ENCODE measurements at regions not wholly inside any gene's neighbourhood (a gene's known extent, or its start where the extent isn't known, plus 50 kb on each side); places are given as distances from the start of the nearest gene placed in this dataset.

DNA sequence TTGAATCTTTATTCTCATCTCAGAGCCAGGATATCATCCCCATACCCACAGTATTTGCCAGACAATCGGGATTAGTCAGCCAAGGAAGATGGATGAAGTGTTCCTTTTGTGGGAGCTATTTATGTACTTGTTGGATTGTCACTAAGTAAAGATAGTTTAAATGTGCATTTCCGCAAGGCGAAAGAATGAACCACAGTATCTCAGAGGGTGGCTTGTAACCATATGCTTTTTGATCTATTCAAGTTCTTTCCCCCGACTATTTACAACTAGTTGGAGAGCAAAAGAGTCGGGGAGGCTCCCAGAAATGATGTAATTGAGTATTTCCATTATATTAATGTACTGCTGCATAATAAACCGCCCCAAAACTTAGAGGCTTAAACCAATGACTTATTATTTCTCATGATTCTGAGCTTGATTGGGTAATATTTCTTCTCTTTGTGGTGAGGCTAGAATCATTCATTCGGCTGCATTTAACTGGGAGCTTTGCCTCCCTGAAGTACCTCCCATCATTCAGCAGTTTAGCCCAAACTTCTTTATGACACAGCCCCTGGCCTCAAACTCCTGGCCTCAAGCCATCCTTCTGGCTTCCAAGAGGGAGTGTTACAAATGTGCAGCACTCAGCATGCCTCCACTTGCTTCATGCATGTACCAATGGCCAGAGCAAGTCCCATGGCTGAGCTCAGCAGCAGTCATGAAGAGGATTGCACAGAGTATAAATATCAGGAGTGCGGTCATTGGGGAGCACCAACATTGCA lies 423.7 kb downstream of the METTL4 start:
- Mint-ChIP-seq H3K27ac (no peak overlapping the region), H3K27me3 (ENCODE audit: insufficient read depth) (no peaks in the 10 kb centered on the region), H3K9me3 (peaks cover 3% of the 10 kb centered on the region), H3K4me1 (peaks cover 6% of the 10 kb centered on the region), H3K36me3 (ENCODE audit: low read depth) (no peaks in the 10 kb centered on the region), H3K4me3 (no peak overlapping the region)
- no peaks in the 10 kb centered on the region for H3K27me3 ChIP-seq (ENCODE audit: control insufficient read depth, insufficient read depth, low read length, poor library complexity, severe bottlenecking)
- DNase-seq = no peak
- no peak overlapping the region for H3K4me3 ChIP-seq (ENCODE audit: low read length)
- H3K9me3 ChIP-seq (ENCODE audit: control insufficient read depth, low read length) = peaks cover 9% of the 10 kb centered on the region
- H3K9ac ChIP-seq (ENCODE audit: extremely low read depth, low read length, poor library complexity, severe bottlenecking) = no peak overlapping the region
- H3K4me1 ChIP-seq (ENCODE audit: control insufficient read depth, insufficient read depth, low read length) = no peaks in the 10 kb centered on the region
- TF ChIP-seq, protein P1, sequence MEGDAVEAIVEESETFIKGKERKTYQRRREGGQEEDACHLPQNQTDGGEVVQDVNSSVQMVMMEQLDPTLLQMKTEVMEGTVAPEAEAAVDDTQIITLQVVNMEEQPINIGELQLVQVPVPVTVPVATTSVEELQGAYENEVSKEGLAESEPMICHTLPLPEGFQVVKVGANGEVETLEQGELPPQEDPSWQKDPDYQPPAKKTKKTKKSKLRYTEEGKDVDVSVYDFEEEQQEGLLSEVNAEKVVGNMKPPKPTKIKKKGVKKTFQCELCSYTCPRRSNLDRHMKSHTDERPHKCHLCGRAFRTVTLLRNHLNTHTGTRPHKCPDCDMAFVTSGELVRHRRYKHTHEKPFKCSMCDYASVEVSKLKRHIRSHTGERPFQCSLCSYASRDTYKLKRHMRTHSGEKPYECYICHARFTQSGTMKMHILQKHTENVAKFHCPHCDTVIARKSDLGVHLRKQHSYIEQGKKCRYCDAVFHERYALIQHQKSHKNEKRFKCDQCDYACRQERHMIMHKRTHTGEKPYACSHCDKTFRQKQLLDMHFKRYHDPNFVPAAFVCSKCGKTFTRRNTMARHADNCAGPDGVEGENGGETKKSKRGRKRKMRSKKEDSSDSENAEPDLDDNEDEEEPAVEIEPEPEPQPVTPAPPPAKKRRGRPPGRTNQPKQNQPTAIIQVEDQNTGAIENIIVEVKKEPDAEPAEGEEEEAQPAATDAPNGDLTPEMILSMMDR (conservative IDR thresholded peaks at IDR 0.05) = no peak
- 89% methylated on average over 1 to 8 of the region's 8 CpGs for WGBS, 2 experiments (ENCODE audit: insufficient coverage in 1 of 2, insufficient read length in 1 of 2)
- H3K36me3 ChIP-seq (ENCODE audit: control insufficient read depth, insufficient read depth, low read length) = no peaks in the 10 kb centered on the region
- no peak overlapping the region for H3K27ac ChIP-seq (ENCODE audit: low read depth, low read length)

DNA sequence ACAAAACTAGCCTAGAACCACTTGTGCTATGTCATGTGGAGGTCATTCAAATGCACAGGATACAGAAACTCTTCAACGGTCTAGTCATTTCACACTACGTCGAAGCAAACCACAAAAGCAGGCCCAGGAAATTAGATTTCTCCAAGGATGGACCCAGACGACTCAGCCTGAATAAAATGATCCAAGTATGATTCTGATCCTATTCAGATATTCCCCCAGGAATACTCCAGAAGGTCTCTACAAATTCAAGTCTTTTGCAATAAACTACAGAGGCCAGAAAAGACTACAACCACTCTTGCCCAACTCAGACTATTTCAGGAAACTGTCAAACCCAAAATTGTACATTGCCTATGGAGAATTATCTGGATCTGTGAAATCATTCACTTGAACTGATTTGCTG lies 422.5 kb downstream of the METTL4 start:
- Histone ChIP-seq H3K4me3 (ENCODE audit: low read length) (no peak overlapping the region), H3K36me3 (ENCODE audit: control insufficient read depth, insufficient read depth, low read length) (no peaks in the 10 kb centered on the region), H3K9me3 (ENCODE audit: control insufficient read depth, low read length) (peaks cover 9% of the 10 kb centered on the region), H3K9ac (ENCODE audit: extremely low read depth, low read length, poor library complexity, severe bottlenecking) (no peak overlapping the region), H3K27me3 (ENCODE audit: control insufficient read depth, insufficient read depth, low read length, poor library complexity, severe bottlenecking) (no peaks in the 10 kb centered on the region), H3K4me1 (ENCODE audit: control insufficient read depth, insufficient read depth, low read length) (no peaks in the 10 kb centered on the region), H3K27ac (ENCODE audit: low read depth, low read length) (no peak overlapping the region)
- TF ChIP-seq, protein P1 (conservative IDR thresholded peaks at IDR 0.05) = no peak
- Mint-ChIP-seq H3K4me1 (no peaks in the 10 kb centered on the region), H3K27me3 (ENCODE audit: insufficient read depth) (no peaks in the 10 kb centered on the region), H3K4me3 (no peak overlapping the region), H3K9me3 (peaks cover 3% of the 10 kb centered on the region), H3K27ac (no peak overlapping the region), H3K36me3 (ENCODE audit: low read depth) (no peaks in the 10 kb centered on the region)
- DNase-seq = no peak
- WGBS, 2 experiments (ENCODE audit: insufficient coverage in 1 of 2, insufficient read length in 1 of 2) = 93 to 96% methylated on average over 4 of the region's 4 CpGs

DNA sequence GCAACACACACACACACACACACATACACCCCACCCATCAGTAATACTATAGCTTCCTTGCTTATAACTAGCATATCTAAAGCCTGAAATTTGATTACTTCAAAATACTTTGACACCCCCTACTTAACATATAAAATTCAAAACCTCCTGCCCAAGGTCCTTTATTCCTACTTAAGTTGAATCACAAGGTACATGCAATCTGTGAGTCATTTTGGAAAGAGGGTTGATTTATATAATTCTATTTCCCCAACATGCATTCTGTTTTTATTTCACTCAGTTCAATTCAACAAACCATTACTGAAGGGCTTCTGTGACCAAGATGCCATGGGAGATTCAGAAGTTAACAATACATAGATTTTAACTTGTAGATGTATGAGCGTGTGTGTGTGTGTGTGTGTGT lies 420.7 kb downstream of the METTL4 start:
- TF ChIP-seq, protein P1 (conservative IDR thresholded peaks at IDR 0.05) = no peak
- Histone ChIP-seq H3K36me3 (ENCODE audit: control insufficient read depth, insufficient read depth, low read length) (no peaks in the 10 kb centered on the region), H3K27me3 (ENCODE audit: control insufficient read depth, insufficient read depth, low read length, poor library complexity, severe bottlenecking) (no peaks in the 10 kb centered on the region), H3K4me3 (ENCODE audit: low read length) (no peak overlapping the region), H3K27ac (ENCODE audit: low read depth, low read length) (no peak overlapping the region), H3K9ac (ENCODE audit: extremely low read depth, low read length, poor library complexity, severe bottlenecking) (no peak overlapping the region), H3K4me1 (ENCODE audit: control insufficient read depth, insufficient read depth, low read length) (no peaks in the 10 kb centered on the region), H3K9me3 (ENCODE audit: control insufficient read depth, low read length) (peaks cover 7% of the 10 kb centered on the region)
- H3K4me1 Mint-ChIP-seq = no peaks in the 10 kb centered on the region
- DNase-seq = no peak
- H3K27ac Mint-ChIP-seq = no peak overlapping the region
- H3K9me3 Mint-ChIP-seq = peaks cover 5% of the 10 kb centered on the region
- no peak overlapping the region for H3K4me3 Mint-ChIP-seq
- H3K36me3 Mint-ChIP-seq (ENCODE audit: low read depth) = no peaks in the 10 kb centered on the region
- H3K27me3 Mint-ChIP-seq (ENCODE audit: insufficient read depth) = no peaks in the 10 kb centered on the region
- 100% methylated on average over 1 of the region's 1 CpG; no CpG with 5 or more reads in 1 of the 2 experiments for WGBS, 2 experiments (ENCODE audit: insufficient coverage in 1 of 2, insufficient read length in 1 of 2)
